GM18517 (cell line): ENCODE measurements at regions not wholly inside any gene's neighbourhood (a gene's known extent, or its start where the extent isn't known, plus 50 kb on each side); places are given as distances from the start of the nearest gene placed in this dataset.
"Not testable (repeated sequence)": the region's sequence is repeated elsewhere in the genome, so short reads cannot be mapped to it uniquely, and the experiment has no call there.

Source experiments
- ATAC-seq: cut with Tn5 transposase; IDR thresholded peaks from one replicate; pipeline ENCODE4 v1.9.1; 2021; ENCODE audit warnings: mild to moderate bottlenecking, moderate library complexity; ENCODE audit not compliant: unreplicated experiment

GRCh38 chrX:22758807-22759481 is 240.8 kb upstream of the DDX53 start:
- ATAC-seq: no peak

DNA sequence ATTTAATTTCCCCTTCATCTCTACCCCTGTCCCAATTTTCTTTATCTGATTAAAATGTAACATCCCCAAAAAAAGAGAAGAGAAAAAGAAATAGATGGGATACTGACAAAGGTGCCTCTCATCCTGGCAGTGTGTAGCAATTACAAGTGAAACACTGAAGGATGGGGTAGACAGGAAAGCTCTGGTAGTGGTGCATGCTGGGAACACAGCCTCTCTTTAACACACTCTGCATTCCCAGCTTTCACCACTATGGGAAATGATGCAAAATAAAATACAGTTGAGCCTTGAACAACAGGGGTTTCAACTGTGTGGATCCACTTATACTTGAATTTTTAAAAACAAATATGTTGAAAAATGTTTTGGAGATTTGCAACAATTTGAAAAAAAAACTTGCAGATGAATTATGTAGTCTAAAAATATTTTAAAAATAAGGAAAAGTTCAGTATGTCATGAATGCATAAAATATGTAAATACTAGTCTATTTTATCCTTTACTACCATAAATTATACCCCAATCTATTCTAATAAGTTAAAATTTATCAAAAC is 239.2 kb upstream of the DDX53 start:
- ATAC-seq: no peak

GRCh38 chrX:22788221-22788620 is 211.5 kb upstream of the DDX53 start:
- ATAC-seq: no peak

DNA sequence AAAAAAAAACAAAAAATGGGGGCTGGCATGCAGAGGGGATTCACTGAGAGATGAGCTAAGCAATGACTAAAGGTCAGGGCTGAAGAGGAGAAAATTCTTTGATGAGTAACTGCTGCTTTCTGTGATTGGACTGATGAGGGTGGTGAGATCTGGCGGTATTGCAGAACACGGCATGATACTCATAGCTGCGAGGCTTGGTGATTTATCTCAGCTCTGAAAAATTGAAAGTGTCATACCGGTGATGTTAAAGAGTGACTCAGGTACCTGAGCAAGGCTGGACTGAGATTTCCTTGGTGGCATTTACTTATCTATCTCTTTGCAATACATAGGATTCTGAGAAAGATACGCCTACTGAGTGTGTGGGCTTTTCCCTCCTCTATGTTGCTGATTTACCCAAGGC is 204.1 kb upstream of the DDX53 start:
- no peak for ATAC-seq

- no peak for ATAC-seq
Measured at GRCh38 chrX:22800360-22800759, 199.4 kb upstream of the DDX53 start.

DNA sequence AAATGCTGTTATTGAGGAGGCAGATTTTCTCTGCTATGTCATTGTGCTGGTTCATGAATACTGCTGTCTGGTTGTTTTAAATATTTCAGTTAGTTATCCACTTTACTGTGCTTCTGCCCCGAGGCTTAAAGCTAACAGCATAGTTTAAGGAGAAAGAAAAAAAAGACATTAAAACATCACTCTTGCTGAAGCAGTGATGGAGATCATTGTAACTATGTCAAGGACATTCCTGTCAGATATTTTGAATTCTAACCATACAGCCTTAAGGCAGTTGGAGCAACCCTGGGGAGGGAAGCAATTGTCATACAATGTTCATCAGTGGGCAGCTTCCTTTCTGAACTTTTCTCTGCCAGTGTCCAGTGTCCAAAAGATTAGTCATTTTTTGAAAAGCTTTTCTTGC is 199.0 kb upstream of the DDX53 start:
- no peak for ATAC-seq

- ATAC-seq: peak; percentile 57
Measured at GRCh38 chrX:22803353-22803752, 196.4 kb upstream of the DDX53 start.

DNA sequence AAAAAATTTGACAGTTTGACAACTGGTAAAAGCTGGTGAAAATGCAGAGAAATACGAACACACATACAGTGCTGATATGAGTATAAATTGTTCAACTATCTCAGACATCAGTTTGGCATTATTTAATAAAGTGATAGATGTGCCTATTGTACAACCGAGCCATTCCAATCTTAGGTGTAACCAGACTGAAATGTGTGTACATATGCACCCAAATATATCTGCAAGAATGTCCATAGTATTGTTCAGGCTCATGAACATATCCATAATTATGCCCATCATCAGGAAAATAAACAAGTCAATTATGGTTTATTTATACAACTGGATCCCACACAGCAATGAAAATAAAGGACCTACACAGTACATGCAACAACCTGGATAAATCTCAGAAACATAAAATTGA is 188.9 kb upstream of the DDX53 start:
- no peak for ATAC-seq

GRCh38 chrX:22818061-22818460 is 181.7 kb upstream of the DDX53 start:
- no peak for ATAC-seq

- no peak for ATAC-seq
Measured at GRCh38 chrX:22855693-22856092, 144.1 kb upstream of the DDX53 start.

DNA sequence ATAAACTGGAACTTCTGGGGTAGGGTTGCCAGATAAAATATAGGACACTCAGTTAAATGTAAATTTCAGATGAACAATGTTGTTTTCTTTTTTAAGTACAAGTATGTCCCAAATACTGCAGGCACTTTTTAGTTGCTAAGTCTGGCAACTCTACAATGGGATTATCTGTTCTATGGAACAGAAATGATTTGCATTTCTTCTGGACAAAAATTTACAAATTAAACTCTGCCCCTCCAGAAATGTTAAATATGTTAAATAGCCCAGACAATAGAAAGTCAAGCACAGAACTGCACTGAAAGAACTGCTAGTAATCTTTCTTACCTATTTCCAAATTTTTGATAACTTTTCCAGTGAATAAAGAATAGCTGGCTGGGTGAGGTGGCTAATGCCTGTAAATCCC is 140.1 kb upstream of the DDX53 start:
- ATAC-seq: no peak

GRCh38 chrX:22866801-22867200 is 133.0 kb upstream of the DDX53 start:
- not testable (repeated sequence) for ATAC-seq

DNA sequence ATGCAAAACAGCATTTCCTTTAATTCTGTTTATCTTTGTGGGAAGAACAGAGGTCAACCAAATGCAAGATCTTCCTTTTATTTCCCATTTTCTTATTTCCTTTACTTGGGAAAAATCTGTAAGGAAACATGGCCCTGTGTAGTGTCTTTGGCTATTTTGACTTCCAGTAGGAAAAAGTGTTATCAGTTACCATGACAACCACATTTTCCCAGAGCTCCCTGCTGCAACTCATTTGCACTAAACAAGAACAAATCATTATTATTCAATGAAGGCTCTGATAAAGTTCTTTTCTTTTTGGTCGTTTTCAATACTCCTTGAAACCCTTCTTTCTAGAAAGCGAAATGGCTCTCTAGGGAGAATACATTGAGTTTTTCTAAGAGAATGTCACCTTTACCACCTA is 117.2 kb upstream of the DDX53 start:
- no peak for ATAC-seq

GRCh38 chrX:22889819-22890218 is 109.9 kb upstream of the DDX53 start:
- no peak for ATAC-seq

DNA sequence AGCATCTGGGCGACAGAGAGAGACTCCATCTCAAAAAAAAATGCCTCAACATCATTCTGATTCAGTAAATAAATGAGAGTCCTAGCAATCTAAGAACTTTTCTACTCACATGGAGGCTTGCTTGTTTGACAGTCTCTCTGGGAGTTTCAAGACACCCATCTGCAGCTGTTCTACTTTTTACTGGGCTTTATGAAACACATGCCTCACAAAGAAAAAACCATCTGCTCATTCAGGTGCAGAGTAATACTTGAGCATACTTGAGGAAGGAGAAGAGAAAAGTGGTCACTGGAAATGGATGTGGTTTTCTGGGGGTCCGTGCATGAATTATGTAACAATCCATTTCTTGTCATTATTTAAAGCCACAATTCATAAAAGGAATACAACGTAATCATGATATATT is 87.1 kb upstream of the DDX53 start:
- ATAC-seq: no peak

DNA sequence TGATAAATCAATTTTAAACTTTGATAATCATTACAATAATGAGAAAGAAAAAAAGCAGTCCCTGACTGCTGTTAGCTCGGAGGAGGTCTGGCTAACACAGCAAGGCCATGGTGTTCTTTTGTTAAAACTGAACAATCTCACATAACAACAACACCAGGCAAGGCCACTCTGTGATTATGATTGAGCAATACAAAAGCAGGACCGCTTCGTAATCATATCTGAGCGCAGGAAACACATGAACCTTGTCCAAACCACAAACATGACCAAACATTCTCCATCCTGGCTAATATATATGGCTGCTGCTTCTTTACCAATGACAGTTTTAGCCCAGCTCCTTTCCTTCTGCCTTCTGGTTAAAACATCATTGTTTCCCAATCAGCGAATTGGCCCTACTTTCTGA is 76.8 kb upstream of the DDX53 start:
- no peak for ATAC-seq

GRCh38 chrX:22934640-22935039 is 65.1 kb upstream of the DDX53 start:
- ATAC-seq: no peak

- ATAC-seq: no peak
Measured at GRCh38 chrX:22944945-22945344, 54.8 kb upstream of the DDX53 start.
